Upper lobe of right lung (tissue), 1 donor: ENCODE measurements at regions not wholly inside any gene's neighbourhood (a gene's known extent, or its start where the extent isn't known, plus 50 kb on each side); places are given as distances from the start of the nearest gene placed in this dataset.

Experiments used
- ATAC-seq: fragments of 200-7000 bp; cut with Tn5 transposase; one replicate; pipeline ENCODE4 v1.9.1; 2020; ENCODE audit warnings: mild to moderate bottlenecking, moderate library complexity
- DNase-seq: peaks from one replicate; pipeline ENCODE4 v3.0.0-alpha.2; 2020
- H3K27ac ChIP-seq: fragments of 200-600 bp; one replicate; pipeline ENCODE4 v1.8.0; 2022
- H3K27me3 ChIP-seq: fragments of 200-600 bp; one replicate; pipeline ENCODE4 v1.8.0; 2022; ENCODE audit warnings: mild to moderate bottlenecking
- H3K36me3 ChIP-seq: fragments of 200-600 bp; one replicate; pipeline ENCODE4 v1.8.0; 2022
- H3K4me1 ChIP-seq: fragments of 200-600 bp; one replicate; pipeline ENCODE4 v1.8.0; 2022
- H3K4me3 ChIP-seq: fragments of 200-600 bp; one replicate; pipeline ENCODE4 v1.8.0; 2022; ENCODE audit warnings: mild to moderate bottlenecking
- H3K9me3 ChIP-seq: fragments of 200-600 bp; one replicate; pipeline ENCODE4 v1.8.0; 2022
- CTCF ChIP-seq: fragments of 200-600 bp; IDR thresholded peaks from one replicate; pipeline ENCODE4 v1.8.0; 2022; ENCODE audit warnings: antibody characterized with exemption
- intact Hi-C: fragments of 100-400 bp; cut with DNase I; formaldehyde crosslinking; loops from one replicate; pipeline ENCODE4 v1.11.0; 2022
- donor health status: DM: no; HTN: yes; CAD: no; lungs with severe emphysema.

- Histone ChIP-seq H3K4me3 (no peak overlapping the region), H3K36me3 (no peaks in the 10 kb centered on the region), H3K27ac (no peak overlapping the region), H3K27me3 (no peaks in the 10 kb centered on the region), H3K4me1 (no peaks in the 10 kb centered on the region), H3K9me3 (no peaks in the 10 kb centered on the region)
- no peak for DNase-seq
- no peak for ATAC-seq
- TF ChIP-seq CTCF = no peak
- intact Hi-C loops = no loop called here
Observed at GRCh38 chr3:118827446-118827845, 207.2 kb downstream of the IGSF11 start.

GRCh38 chr3:118828351-118828750 lies 206.3 kb downstream of the IGSF11 start:
- Histone ChIP-seq H3K36me3 (no peaks in the 10 kb centered on the region), H3K9me3 (no peaks in the 10 kb centered on the region), H3K4me3 (no peak overlapping the region), H3K27ac (no peak overlapping the region), H3K27me3 (no peaks in the 10 kb centered on the region), H3K4me1 (no peaks in the 10 kb centered on the region)
- TF ChIP-seq CTCF = no peak
- DNase-seq = no peak
- no peak for ATAC-seq
- intact Hi-C loops = no loop called here

- H3K27ac ChIP-seq = no peak overlapping the region
- H3K4me1 ChIP-seq = no peaks in the 10 kb centered on the region
- no peak for TF ChIP-seq CTCF
- DNase-seq (no peak), ATAC-seq (no peak)
- H3K27me3 ChIP-seq = no peaks in the 10 kb centered on the region
- no peaks in the 10 kb centered on the region for H3K9me3 ChIP-seq
- H3K4me3 ChIP-seq = no peak overlapping the region
- intact Hi-C loops = no loop called here
- no peaks in the 10 kb centered on the region for H3K36me3 ChIP-seq
Observed at GRCh38 chr3:118833075-118833474, 201.6 kb downstream of the IGSF11 start.

DNA sequence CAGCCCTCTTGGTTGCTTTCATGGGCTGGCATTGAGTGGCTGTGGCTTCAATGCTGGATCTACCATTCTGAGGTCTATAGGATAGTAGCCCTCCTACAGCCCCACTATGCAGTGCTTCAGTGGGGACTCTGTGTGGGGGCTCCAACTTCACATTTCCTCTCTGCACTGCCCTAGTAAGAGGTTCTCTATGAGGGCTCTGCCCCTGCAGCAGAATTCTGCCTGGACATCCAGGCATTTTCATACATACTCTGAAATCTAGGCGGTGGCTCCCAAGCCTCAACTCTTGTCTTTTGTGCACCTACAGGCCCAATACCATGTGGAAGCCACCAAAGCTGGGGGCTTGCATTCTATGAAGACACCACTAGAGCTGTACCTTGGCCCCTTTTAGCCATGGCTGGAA lies 195.8 kb downstream of the IGSF11 start:
- Histone ChIP-seq H3K4me3 (no peak overlapping the region), H3K4me1 (no peaks in the 10 kb centered on the region), H3K36me3 (no peaks in the 10 kb centered on the region), H3K9me3 (peaks cover 18% of the 10 kb centered on the region), H3K27ac (no peak overlapping the region), H3K27me3 (no peaks in the 10 kb centered on the region)
- DNase-seq = no peak
- no peak for ATAC-seq
- intact Hi-C loops = no loop called here
- no peak for TF ChIP-seq CTCF

DNA sequence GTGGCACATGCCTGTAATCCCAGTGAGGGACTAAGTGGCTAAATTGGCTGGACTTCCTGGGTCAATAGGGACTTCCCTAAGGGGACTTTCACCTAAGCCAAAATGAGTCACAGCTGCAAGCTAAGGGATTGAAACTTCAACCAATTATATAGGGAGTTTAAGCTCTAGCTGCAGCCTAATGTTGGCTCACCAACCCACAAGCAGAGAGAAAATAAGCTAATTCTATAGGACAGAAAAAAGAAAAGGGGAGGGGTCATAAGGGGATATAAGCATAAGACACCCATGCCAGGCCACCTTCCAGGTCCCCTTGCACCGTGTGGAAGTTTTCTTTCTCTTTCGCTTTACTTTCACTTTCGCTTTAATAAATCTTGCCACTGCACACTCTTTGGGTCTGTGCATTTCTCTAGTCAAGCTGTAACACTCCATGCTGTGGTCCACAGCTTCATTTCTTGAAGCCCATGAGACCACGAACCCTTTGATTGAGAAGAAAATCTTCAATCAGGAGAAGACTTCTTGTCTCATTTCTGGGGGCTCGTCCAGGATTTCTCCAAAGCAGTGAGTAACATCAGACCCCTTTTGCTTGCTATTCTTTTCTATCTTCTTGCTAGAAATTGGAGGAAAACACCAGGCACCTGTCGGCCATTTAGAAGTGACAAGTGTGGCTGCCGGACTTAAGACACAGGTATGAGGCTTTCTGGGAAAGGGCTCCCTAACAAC lies 192.3 kb downstream of the IGSF11 start:
- no peaks in the 10 kb centered on the region for H3K27me3 ChIP-seq
- H3K4me3 ChIP-seq = no peak overlapping the region
- intact Hi-C loops = no loop called here
- H3K27ac ChIP-seq = no peak overlapping the region
- H3K4me1 ChIP-seq = no peaks in the 10 kb centered on the region
- H3K36me3 ChIP-seq = no peaks in the 10 kb centered on the region
- H3K9me3 ChIP-seq = peaks cover 18% of the 10 kb centered on the region
- TF ChIP-seq CTCF = no peak
- DNase-seq = no peak
- no peak for ATAC-seq

DNA sequence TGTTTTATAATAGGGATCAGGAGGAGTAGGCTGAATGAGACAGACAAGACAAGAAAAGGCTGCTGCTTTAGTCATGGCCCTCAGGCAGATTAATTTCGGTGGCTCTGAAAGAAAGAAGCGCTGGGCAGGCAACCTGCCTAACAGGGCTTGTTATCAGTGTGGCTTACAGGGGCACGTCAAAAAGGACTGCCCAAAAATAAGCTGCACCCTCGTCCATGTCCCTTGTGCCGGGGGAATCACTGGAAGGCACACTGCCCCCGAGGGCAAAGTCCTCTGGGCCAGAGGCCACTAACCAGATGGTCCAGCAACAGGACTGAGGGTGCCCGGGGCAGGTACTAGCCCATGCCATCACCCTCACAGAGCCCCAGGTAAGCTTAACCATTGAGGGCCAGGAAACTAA lies 188.5 kb downstream of the IGSF11 start:
- H3K4me1 ChIP-seq = no peaks in the 10 kb centered on the region
- no peaks in the 10 kb centered on the region for H3K36me3 ChIP-seq
- peaks cover 15% of the 10 kb centered on the region for H3K9me3 ChIP-seq
- ATAC-seq (no peak), DNase-seq (no peak)
- TF ChIP-seq CTCF = no peak
- intact Hi-C loops = no loop called here
- no peak overlapping the region for H3K27ac ChIP-seq
- H3K4me3 ChIP-seq = no peak overlapping the region
- no peaks in the 10 kb centered on the region for H3K27me3 ChIP-seq
